Suprapubic skin (tissue), 3 donors: ENCODE measurements at regions not wholly inside any gene's neighbourhood (a gene's known extent, or its start where the extent isn't known, plus 50 kb on each side); places are given as distances from the start of the nearest gene placed in this dataset.

Experiments
- CTCF ChIP-seq, 2 donors: fragments of 200-600 bp in 1 of 2; fragments of 450-650 bp in 1 of 2; sonication (generic) in 1 of 2; IDR thresholded peaks; one replicate each; pipeline ENCODE4 v1.5.1; 2016 to 2019; ENCODE audit warnings: antibody characterized with exemption in 2 of 2, mild to moderate bottlenecking in 1 of 2, moderate library complexity in 1 of 2
- POLR2A ChIP-seq, 2 donors: fragments of 450-650 bp; IDR thresholded peaks; one replicate each; pipeline ENCODE4 v1.6.1; 2017; ENCODE audit warnings: antibody characterized with exemption in 2 of 2, mild to moderate bottlenecking in 2 of 2, moderate library complexity in 2 of 2

DNA sequence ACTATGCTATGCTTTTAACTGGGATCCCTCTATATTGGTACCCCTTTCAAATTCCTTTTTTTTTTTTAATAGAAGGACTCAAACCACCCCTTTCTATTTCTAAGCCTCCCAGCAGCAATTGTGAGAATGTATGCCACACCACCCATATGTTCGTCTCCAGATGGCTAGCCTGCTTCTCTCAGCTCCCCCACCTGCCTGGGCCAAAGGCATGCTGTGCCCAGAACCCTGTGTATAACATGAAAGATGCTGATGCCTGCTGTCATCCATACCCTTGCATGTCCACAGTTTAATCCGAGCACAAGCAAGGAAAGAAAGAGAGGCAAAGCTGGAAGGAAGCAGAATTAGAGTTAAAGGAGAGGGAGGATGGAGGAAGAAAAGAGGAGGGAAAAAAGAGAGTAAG lies 159.5 kb upstream of the CNTN6 start:
- TF ChIP-seq POLR2A (IDR thresholded peaks at IDR 0.05) (no peak), CTCF (IDR thresholded peaks at IDR 0.05) (no peak)
